ENCODE measurements at regions not wholly inside any gene's neighbourhood (a gene's known extent, or its start where the extent isn't known, plus 50 kb on each side); places are given as distances from the start of the nearest gene placed in this dataset.
A peak's percentile ranks its signal among the peaks of the same experiment; 100 is the strongest.

DNA sequence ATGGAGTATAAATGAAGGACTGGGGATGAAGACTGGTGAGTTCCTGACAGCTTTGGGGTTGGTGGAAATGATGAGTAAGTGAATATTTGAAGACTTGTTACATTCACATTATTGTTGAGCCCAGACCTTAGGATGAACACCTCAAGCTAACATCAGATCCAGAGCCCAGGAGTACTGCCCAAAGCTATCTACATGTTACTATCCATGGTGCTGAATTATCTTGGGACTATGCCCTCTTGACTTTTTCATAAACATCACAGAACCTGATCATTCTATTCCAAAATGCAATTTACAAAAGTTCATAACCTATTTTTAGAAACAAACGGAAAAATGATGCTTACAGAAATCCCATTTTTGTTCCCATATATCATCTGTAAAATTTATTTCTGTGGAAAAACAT is 613.3 kb downstream of the TUSC7 start:
- 8% methylated on average over 1 of the region's 1 CpG for whole genome bisulfite sequencing (ENCODE audit: low lambda C conversion rate)
- H3K79me2 ChIP-seq (ENCODE audit: insufficient read depth): no peaks in the 10 kb centered on the region
- no peaks in the 10 kb centered on the region for H3F3A ChIP-seq (replicated peaks; ENCODE audit: insufficient read depth)
- H4K20me1 ChIP-seq (ENCODE audit: insufficient read depth): no peaks in the 10 kb centered on the region
- POLR2A ChIA-PET: no interaction called here
- no peak overlapping the region for H3K4me2 ChIP-seq
- H3K9me3 ChIP-seq: no peaks in the 10 kb centered on the region
- no peak overlapping the region for H3K27ac ChIP-seq (ENCODE audit: low read depth in 2 of 2, low read length in 1 of 2)
- H3K9ac ChIP-seq: no peak overlapping the region
- no peak for TF ChIP-seq USF2 (IDR thresholded peaks at IDR 0.05; ENCODE audit: borderline replicate concordance, low read depth, low read length)
- TF ChIP-seq, protein P1, sequence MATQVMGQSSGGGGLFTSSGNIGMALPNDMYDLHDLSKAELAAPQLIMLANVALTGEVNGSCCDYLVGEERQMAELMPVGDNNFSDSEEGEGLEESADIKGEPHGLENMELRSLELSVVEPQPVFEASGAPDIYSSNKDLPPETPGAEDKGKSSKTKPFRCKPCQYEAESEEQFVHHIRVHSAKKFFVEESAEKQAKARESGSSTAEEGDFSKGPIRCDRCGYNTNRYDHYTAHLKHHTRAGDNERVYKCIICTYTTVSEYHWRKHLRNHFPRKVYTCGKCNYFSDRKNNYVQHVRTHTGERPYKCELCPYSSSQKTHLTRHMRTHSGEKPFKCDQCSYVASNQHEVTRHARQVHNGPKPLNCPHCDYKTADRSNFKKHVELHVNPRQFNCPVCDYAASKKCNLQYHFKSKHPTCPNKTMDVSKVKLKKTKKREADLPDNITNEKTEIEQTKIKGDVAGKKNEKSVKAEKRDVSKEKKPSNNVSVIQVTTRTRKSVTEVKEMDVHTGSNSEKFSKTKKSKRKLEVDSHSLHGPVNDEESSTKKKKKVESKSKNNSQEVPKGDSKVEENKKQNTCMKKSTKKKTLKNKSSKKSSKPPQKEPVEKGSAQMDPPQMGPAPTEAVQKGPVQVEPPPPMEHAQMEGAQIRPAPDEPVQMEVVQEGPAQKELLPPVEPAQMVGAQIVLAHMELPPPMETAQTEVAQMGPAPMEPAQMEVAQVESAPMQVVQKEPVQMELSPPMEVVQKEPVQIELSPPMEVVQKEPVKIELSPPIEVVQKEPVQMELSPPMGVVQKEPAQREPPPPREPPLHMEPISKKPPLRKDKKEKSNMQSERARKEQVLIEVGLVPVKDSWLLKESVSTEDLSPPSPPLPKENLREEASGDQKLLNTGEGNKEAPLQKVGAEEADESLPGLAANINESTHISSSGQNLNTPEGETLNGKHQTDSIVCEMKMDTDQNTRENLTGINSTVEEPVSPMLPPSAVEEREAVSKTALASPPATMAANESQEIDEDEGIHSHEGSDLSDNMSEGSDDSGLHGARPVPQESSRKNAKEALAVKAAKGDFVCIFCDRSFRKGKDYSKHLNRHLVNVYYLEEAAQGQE (IDR thresholded peaks at IDR 0.05; ENCODE audit: low read depth, low read length): peak; percentile 94
- TF ChIP-seq JUND (IDR thresholded peaks at IDR 0.05): no peak
- TF ChIP-seq MEF2A (IDR thresholded peaks at IDR 0.05; ENCODE audit: borderline replicate concordance, low read depth): no peak
- CTCF ChIA-PET: no interaction called here
- no peaks in the 10 kb centered on the region for H3K4me1 ChIP-seq (ENCODE audit: control insufficient read depth in 1 of 2, insufficient read depth in 2 of 2, low read depth in 1 of 2, low read length in 1 of 2)
- no peaks in the 10 kb centered on the region for H3K36me3 ChIP-seq (replicated peaks in 1 of 2; ENCODE audit: control insufficient read depth in 1 of 2, insufficient read depth in 2 of 2, low read length in 1 of 2)
- DNase-seq: no peak
- no peaks in the 10 kb centered on the region for H3K9me2 ChIP-seq
- no peak overlapping the region for H2AFZ ChIP-seq (ENCODE audit: low read depth)
- no peaks in the 10 kb centered on the region for H3K27me3 ChIP-seq (ENCODE audit: insufficient read depth)
- H3K4me3 ChIP-seq (ENCODE audit: low read depth in 2 of 2, low read length in 1 of 2): no peak overlapping the region

DNA sequence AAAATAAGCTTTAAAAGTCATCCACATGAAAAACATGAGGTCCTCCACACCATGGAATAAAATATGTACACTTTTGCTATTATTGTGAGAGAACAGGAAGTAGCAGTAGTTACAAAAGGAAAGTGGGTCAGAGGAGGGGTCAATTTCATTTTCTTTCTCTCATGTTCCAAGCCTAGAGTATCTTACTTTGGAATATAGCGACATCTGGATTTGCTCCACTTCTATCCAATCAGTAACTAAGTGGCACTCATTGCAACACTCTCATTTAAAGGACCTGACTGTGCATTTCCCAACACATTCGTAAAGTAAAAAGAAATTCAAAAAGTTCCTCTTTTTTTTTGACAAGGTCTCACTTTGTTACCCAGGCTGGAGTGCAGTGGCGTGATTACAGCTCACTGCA is 637.3 kb downstream of the TUSC7 start:
- TF ChIP-seq RAD21 (IDR thresholded peaks at IDR 0.05; ENCODE audit: low read length) (no peak), FOXJ3 (CRISPR knock-in tag; IDR thresholded peaks at IDR 0.05) (no peak), NFIC (IDR thresholded peaks at IDR 0.05; ENCODE audit: borderline replicate concordance) (no peak), NRF1 (IDR thresholded peaks at IDR 0.05; ENCODE audit: low read depth, low read length) (no peak), GATA2 (CRISPR knock-in tag; IDR thresholded peaks at IDR 0.05) (no peak), GABPA (IDR thresholded peaks at IDR 0.05; ENCODE audit: low read depth) (no peak), TCF12 (IDR thresholded peaks at IDR 0.05) (no peak), EZH2phosphoT487 (IDR thresholded peaks at IDR 0.05; ENCODE audit: borderline replicate concordance, low read depth) (no peak), RFX5 (IDR thresholded peaks at IDR 0.05; ENCODE audit: low read length) (no peak), ELF1 (IDR thresholded peaks at IDR 0.05) (no peak), RXRA (IDR thresholded peaks at IDR 0.05; ENCODE audit: borderline replicate concordance, low read depth) (no peak), CHD2 (IDR thresholded peaks at IDR 0.05; ENCODE audit: low read length, partially characterized antibody) (no peak), JUND (IDR thresholded peaks at IDR 0.05) (no peak), TEAD4 (IDR thresholded peaks at IDR 0.05; ENCODE audit: borderline replicate concordance, insufficient read depth) (no peak)
- TF ChIP-seq, protein P2, sequence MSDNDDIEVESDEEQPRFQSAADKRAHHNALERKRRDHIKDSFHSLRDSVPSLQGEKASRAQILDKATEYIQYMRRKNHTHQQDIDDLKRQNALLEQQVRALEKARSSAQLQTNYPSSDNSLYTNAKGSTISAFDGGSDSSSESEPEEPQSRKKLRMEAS (IDR thresholded peaks at IDR 0.05; ENCODE audit: low read depth): no peak
- TF ChIP-seq, protein P3, sequence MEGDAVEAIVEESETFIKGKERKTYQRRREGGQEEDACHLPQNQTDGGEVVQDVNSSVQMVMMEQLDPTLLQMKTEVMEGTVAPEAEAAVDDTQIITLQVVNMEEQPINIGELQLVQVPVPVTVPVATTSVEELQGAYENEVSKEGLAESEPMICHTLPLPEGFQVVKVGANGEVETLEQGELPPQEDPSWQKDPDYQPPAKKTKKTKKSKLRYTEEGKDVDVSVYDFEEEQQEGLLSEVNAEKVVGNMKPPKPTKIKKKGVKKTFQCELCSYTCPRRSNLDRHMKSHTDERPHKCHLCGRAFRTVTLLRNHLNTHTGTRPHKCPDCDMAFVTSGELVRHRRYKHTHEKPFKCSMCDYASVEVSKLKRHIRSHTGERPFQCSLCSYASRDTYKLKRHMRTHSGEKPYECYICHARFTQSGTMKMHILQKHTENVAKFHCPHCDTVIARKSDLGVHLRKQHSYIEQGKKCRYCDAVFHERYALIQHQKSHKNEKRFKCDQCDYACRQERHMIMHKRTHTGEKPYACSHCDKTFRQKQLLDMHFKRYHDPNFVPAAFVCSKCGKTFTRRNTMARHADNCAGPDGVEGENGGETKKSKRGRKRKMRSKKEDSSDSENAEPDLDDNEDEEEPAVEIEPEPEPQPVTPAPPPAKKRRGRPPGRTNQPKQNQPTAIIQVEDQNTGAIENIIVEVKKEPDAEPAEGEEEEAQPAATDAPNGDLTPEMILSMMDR (IDR thresholded peaks at IDR 0.05): no peak
- Histone ChIP-seq H4K20me1 (ENCODE audit: insufficient read depth) (no peaks in the 10 kb centered on the region), H3K36me3 (replicated peaks in 1 of 2; ENCODE audit: control insufficient read depth in 1 of 2, insufficient read depth in 2 of 2, low read length in 1 of 2) (no peaks in the 10 kb centered on the region), H3K4me1 (ENCODE audit: control insufficient read depth in 1 of 2, insufficient read depth in 2 of 2, low read depth in 1 of 2, low read length in 1 of 2) (no peaks in the 10 kb centered on the region; a peak in 1 of 4 replicates), H3K9ac (no peak overlapping the region), H3K79me2 (ENCODE audit: insufficient read depth) (no peaks in the 10 kb centered on the region), H3K27ac (ENCODE audit: low read depth in 2 of 2, low read length in 1 of 2) (no peak overlapping the region), H3K9me3 (no peaks in the 10 kb centered on the region), H3K9me2 (no peaks in the 10 kb centered on the region), H3F3A (replicated peaks; ENCODE audit: insufficient read depth) (no peaks in the 10 kb centered on the region), H3K4me3 (ENCODE audit: low read depth in 2 of 2, low read length in 1 of 2) (no peak overlapping the region), H3K4me2 (no peak overlapping the region), H2AFZ (ENCODE audit: low read depth) (no peak overlapping the region), H3K27me3 (ENCODE audit: insufficient read depth) (no peaks in the 10 kb centered on the region)
- 69% methylated on average over 3 of the region's 3 CpGs for WGBS (ENCODE audit: low lambda C conversion rate)
- CTCF ChIA-PET: no interaction called here
- POLR2A ChIA-PET: no interaction called here
- no peak for DNase-seq
